ENCODE measurements at regions not wholly inside any gene's neighbourhood (a gene's known extent, or its start where the extent isn't known, plus 50 kb on each side); places are given as distances from the start of the nearest gene placed in this dataset.
A peak's percentile ranks its signal among the peaks of the same experiment; 100 is the strongest.

DNA sequence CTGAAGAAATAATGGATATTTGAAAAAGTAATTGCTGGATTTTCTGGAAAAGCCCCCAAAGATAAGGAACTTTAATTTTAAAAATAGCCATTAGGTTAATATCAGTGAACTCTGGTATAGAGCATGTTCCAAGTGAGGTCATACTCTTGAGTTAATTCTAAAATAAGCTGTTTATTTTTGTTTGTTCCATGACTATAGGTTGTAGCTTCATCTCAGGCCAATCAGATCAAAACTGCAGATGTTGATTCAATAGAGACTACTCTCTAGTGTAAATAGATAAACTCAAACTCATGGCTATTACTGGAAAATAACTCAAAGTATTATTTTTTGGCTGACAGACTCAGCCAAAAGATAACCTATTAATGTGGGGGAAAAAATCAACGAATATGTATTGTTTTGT, 815.1 kb downstream of the DIAPH3 start:
- H3K27me3 ChIP-seq, result no peaks in the 10 kb centered on the region
- H3K4me3 ChIP-seq, result no peak overlapping the region
- TF ChIP-seq POLR2A (IDR thresholded peaks at IDR 0.05), result no peak
- TF ChIP-seq, protein P1, sequence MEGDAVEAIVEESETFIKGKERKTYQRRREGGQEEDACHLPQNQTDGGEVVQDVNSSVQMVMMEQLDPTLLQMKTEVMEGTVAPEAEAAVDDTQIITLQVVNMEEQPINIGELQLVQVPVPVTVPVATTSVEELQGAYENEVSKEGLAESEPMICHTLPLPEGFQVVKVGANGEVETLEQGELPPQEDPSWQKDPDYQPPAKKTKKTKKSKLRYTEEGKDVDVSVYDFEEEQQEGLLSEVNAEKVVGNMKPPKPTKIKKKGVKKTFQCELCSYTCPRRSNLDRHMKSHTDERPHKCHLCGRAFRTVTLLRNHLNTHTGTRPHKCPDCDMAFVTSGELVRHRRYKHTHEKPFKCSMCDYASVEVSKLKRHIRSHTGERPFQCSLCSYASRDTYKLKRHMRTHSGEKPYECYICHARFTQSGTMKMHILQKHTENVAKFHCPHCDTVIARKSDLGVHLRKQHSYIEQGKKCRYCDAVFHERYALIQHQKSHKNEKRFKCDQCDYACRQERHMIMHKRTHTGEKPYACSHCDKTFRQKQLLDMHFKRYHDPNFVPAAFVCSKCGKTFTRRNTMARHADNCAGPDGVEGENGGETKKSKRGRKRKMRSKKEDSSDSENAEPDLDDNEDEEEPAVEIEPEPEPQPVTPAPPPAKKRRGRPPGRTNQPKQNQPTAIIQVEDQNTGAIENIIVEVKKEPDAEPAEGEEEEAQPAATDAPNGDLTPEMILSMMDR (IDR thresholded peaks at IDR 0.05), result no peak
- DNase-seq, result no peak
- intact Hi-C loops (cut with DNase I; ENCODE audit: low total_unique reads), result no loop called here
- H3K36me3 ChIP-seq, result no peaks in the 10 kb centered on the region
- no peaks in the 10 kb centered on the region for H3K9me3 ChIP-seq
- H3K4me1 ChIP-seq, result no peaks in the 10 kb centered on the region
- H3K27ac ChIP-seq, result no peak overlapping the region

DNA sequence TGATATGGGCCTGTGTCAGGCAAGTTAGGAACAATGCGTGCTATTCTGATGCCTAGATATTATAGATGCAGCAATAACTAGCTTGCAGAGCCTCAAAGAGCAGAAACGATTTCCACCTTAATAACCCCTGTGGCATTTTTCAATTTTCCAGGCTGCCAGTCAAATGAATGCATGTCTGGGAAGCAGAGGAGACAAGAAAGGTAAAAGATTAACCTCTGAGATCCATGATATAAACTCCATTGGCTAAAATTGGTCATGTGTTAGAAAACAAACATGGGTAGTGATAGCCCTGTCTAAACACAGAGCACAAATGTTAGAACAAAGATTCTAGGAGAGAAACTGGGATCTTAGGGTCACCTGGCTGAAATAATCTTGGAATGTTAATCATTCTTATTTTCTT, 811.1 kb downstream of the DIAPH3 start:
- H3K27ac ChIP-seq, result no peak overlapping the region
- DNase-seq, result no peak
- no peak overlapping the region for H3K4me3 ChIP-seq
- no peaks in the 10 kb centered on the region for H3K27me3 ChIP-seq
- H3K9me3 ChIP-seq, result no peaks in the 10 kb centered on the region
- TF ChIP-seq, protein P1 (IDR thresholded peaks at IDR 0.05), result no peak
- no peak for TF ChIP-seq POLR2A (IDR thresholded peaks at IDR 0.05)
- no peaks in the 10 kb centered on the region for H3K36me3 ChIP-seq
- no peaks in the 10 kb centered on the region for H3K4me1 ChIP-seq
- intact Hi-C loops (cut with DNase I; ENCODE audit: low total_unique reads), result no loop called here

DNA sequence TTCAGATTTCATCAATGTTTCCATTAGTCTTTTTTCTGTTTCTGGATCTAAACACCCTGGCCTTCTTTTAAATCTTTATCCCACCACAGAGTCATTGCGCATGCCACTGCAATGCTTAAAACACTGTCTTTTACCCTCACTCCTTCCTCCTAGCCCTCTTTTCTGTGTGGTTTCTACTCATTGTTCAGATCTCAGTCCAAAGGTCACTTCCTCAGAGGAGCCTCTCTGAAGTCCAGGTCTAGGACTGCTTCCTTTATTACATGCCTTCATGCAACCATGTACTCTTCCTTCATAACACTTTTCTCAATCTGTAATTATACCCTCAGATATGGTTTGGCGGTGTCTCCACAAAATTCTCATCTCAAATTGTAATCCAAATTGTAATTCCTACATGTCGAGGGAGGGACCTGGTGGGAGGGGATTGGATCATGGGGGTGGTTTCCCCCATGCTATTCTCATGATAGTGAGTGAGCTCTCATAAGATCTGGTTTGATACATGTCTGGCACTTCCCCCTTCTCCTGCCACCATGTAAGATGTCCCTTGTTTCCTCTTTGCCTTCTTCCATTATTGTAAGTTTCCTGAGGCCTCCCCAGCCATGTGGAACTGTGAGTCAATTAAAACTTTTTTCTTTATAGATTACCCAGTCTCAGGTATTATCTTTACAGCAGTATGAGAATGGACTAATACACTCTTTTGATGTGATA, 808.9 kb downstream of the DIAPH3 start:
- no peak overlapping the region for H3K4me3 ChIP-seq
- no peaks in the 10 kb centered on the region for H3K27me3 ChIP-seq
- H3K27ac ChIP-seq, result no peak overlapping the region
- H3K9me3 ChIP-seq, result no peaks in the 10 kb centered on the region
- H3K36me3 ChIP-seq, result no peaks in the 10 kb centered on the region
- intact Hi-C loops (cut with DNase I; ENCODE audit: low total_unique reads), result no loop called here
- no peaks in the 10 kb centered on the region for H3K4me1 ChIP-seq
- DNase-seq, result no peak
- TF ChIP-seq, protein P1 (IDR thresholded peaks at IDR 0.05), result no peak
- TF ChIP-seq POLR2A (IDR thresholded peaks at IDR 0.05), result no peak

DNA sequence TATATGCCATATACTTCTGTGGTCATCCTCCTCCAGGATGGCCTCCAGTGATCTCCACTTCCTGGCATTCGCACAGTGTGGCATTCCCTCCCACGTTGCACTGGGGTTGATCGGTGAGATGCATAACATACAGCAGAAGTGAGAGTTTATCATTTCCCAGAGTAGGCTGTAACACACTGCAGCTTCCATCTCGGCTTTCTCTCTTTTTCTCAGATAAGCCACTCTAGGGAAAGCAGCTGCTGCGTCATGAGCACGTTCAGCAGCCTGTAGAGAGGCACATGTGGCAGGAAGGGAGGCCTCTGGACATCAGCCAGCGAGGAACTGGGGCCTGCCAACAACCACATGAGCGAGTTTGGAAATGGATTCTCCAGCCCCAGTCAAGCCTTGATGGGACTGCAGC, 807.1 kb downstream of the DIAPH3 start:
- DNase-seq, result peak; percentile 31 to 51

DNA sequence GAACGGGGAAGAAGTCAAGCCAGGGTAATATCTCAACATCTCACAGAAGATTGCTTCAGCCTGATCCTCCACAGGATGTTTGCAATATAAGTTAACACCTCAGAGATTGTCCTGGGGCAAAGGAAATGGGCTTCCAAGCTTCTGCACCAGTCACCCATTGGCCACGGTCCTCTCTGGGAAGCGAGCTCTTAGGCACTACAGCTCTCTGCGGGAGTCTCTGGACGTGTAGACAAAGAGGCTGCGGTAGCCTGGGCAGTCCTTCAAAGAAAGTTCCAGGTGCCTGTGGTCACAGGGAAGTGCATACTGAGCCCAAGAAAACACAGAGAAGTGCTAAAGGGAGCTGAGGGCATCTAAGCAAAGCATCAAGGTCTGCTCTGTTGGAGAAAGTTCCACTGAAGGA, 805.7 kb downstream of the DIAPH3 start:
- H3K27me3 ChIP-seq, result no peaks in the 10 kb centered on the region
- H3K27ac ChIP-seq, result no peak overlapping the region
- intact Hi-C loops (cut with DNase I; ENCODE audit: low total_unique reads), result no loop called here
- H3K4me3 ChIP-seq, result no peak overlapping the region
- H3K36me3 ChIP-seq, result no peaks in the 10 kb centered on the region
- no peaks in the 10 kb centered on the region for H3K4me1 ChIP-seq
- no peak for TF ChIP-seq POLR2A (IDR thresholded peaks at IDR 0.05)
- TF ChIP-seq, protein P1 (IDR thresholded peaks at IDR 0.05), result no peak
- no peaks in the 10 kb centered on the region for H3K9me3 ChIP-seq
- DNase-seq, result no peak

More for the DNA sequence above, 807.1 kb downstream of the DIAPH3 start:
- no peaks in the 10 kb centered on the region for H3K9me3 ChIP-seq
- H3K4me3 ChIP-seq, result no peak overlapping the region
- H3K27me3 ChIP-seq, result no peaks in the 10 kb centered on the region
- no peaks in the 10 kb centered on the region for H3K4me1 ChIP-seq
- H3K27ac ChIP-seq, result no peak overlapping the region
- TF ChIP-seq, protein P1 (IDR thresholded peaks at IDR 0.05), result no peak
- no peak for TF ChIP-seq POLR2A (IDR thresholded peaks at IDR 0.05)
- H3K36me3 ChIP-seq, result no peaks in the 10 kb centered on the region
- intact Hi-C loops (cut with DNase I; ENCODE audit: low total_unique reads), result no loop called here
